Stimulated activated CD4-positive, alpha-beta T cell treated with anti-CD3 and anti-CD28 coated beads, Interleukin-4, amount 100 ng/mL, for 1 hour (primary cell): ENCODE measurements at regions not wholly inside any gene's neighbourhood (a gene's known extent, or its start where the extent isn't known, plus 50 kb on each side); places are given as distances from the start of the nearest gene placed in this dataset.

Experiments used
- DNase-seq: peaks from one replicate; pipeline ENCODE4 v3.0.0-alpha.2; 2020

GRCh38 chr12:127414636-127415035, 852.3 kb upstream of the TMEM132C start:
- no peak for DNase-seq

- DNase-seq: no peak
Observed at GRCh38 chr12:127416796-127417195, 850.2 kb upstream of the TMEM132C start.

- DNase-seq: no peak
Observed at GRCh38 chr12:127419111-127419510, 847.9 kb upstream of the TMEM132C start.

GRCh38 chr12:127421614-127422013, 845.4 kb upstream of the TMEM132C start:
- DNase-seq: no peak

DNA sequence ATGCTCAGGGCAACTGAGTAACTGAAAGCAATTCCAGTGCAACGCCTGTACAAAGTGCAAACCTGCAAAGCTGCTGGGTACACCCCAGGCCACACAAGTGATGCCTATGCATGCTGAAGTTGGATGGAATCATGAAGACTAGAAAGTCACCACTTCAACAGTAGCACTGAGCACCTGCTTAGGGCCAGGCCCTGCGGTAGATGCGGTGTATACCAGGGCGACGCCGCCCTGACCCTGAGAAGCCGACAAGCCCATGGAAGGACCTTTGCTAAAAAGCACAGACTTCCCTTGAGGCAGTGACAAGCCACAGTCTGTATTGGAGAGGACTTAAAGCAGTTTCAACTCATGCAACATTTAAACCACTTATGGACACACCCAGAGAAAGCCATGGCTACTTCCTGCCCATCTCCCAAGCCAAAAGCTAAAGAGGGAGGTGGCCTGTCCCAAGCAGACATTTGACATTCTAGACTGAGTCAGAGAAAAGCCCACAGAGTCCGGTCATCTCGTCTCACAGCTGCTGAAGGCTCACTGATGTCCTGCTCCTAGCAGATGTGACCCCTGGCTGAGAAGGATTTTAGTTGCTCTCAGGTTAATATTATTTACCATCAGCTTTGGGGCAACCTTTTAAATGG, 843.9 kb upstream of the TMEM132C start:
- DNase-seq: no peak

DNA sequence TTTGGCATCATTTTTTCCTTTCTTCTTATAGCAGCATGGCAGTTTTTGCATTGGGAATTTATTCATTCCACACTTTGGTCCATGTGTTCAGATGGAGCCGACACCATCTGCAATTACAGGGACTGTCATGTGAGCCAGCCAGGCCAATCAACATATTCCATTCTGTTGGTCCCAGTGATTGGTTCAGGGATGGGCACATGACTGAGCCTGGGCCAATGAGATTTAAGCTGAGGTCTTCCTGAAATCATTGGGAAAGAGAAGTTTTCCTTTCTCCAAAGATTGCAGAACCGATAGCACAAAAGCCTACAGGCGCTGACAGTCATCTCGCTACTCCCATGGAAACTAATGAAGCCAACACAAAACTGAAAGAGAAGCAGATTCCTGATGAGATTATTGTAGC, 841.5 kb upstream of the TMEM132C start:
- DNase-seq: no peak

- no peak for DNase-seq
Observed at GRCh38 chr12:127428420-127428819, 838.5 kb upstream of the TMEM132C start.

- DNase-seq: no peak
Observed at GRCh38 chr12:127429551-127430285, 837.3 kb upstream of the TMEM132C start.

GRCh38 chr12:127430401-127430800, 836.6 kb upstream of the TMEM132C start:
- DNase-seq: no peak

DNA sequence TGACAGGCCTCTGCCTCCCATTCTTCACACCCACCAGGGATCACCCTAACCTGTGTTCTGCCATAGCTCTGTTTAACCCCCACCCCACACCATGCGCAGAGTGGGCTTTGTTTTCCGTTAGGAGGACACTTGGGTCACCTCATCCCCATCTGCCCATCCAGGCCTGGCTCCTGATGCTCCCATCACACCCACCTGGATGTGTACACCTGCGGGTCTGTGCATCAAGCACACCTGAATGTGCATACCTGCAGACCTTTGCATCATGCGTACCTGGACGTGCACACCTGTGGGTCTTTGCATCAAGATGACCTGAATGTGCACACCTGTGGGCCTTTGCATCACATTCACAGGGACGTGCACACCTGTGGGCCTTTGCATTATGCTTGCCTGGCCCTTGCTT, 835.8 kb upstream of the TMEM132C start:
- DNase-seq: no peak

- no peak for DNase-seq
Observed at GRCh38 chr12:127431594-127431993, 835.4 kb upstream of the TMEM132C start.

- DNase-seq: no peak
Observed at GRCh38 chr12:127435439-127435838, 831.5 kb upstream of the TMEM132C start.

DNA sequence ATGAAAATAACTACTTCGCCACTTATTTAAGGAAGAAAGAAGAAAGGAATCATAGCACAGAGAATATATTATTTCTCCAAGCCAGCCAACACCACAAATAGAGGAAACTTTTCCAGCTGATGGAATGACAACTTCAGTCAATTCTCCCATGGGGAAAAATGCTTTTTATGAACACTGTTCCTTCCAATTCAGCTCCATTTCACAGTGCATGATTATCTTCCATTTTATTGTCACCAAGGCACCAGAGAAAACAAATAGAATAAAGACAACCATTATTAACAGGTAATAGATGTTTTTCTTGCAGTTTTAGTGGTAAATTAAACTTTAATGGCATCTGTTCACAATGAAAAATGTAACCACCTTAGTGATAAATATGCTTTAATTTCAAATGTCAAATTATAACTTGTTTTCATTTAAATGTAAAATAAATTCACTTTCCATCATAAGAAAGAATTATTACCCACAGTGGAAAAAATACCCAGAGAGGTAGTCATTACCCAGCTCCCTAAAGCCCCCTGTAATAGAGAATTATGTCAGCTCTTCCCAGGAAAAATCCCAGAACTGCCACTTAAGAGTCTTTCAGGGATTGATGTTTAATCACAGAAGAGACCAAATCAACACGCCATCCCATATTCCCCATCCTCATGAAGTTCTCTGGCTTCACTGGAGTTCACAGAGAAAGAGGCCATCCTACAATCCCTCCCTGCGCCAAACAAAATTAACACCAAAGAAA, 828.3 kb upstream of the TMEM132C start:
- no peak for DNase-seq

GRCh38 chr12:127445581-127446139, 821.3 kb upstream of the TMEM132C start:
- no peak for DNase-seq

GRCh38 chr12:127448906-127449305, 818.1 kb upstream of the TMEM132C start:
- no peak for DNase-seq

DNA sequence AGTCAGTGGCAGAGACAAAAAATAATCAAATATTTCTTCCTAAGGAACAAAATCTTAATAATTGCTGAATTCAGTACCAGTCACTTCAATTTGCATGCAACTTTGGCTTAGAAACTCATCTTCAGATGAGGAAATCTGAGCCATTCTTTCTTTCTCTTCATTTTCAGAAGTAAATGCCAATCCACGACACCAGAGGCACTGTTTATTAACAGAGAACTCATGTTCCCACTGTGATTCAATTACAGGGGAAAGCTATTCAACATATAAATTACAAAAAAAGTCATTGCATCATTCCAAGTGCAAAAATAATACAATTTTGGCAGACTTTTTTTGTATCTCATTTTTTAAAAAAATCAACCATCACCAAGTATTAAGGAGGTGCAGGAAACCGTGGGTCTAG, 816.1 kb upstream of the TMEM132C start:
- DNase-seq: no peak

DNA sequence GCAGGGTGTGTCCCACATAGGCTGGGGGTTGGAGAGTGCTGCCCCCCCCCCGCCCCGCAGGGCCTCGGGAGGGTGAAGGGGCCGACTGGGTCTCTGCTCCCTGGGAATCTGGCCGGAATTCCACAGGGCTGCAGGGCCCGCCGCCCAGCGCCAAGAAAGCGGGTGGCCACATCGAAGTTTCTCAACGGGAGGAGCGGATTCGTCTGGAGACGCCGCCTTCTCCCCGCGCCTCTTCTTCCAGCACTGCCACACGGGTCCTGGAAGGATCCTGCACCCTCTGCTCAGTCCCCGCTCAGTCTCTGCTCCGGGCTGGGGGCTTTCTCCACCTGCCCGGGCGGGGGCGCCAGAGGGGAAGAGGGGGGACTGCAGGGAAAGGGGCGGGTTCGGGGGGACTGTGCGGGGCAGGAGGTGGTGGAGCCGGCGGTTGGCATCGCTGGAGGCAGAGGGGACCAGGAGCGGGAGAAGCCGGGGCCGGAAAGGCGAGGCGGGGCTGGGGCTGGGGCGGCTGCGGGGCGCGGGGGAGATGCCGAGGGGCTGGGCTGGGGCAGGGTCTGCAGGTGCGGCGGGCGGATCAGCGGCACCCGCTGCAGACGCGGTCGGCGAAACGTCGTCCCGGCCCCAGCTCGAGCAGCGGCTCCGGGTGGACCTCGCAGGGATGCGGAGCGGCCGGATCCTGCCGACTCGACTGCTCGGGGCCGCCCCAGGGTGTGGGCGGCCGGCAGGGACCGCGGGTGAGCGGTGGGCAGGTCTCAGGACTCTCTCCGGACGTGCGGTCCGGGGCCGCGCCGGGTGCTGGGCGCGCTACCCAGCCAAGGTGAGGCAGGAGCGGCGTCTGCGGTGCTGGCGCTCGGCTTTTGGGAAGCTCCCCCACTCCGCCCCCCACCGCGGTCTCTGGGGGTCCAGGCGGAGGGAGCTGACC, 811.4 kb upstream of the TMEM132C start:
- no peak for DNase-seq

DNA sequence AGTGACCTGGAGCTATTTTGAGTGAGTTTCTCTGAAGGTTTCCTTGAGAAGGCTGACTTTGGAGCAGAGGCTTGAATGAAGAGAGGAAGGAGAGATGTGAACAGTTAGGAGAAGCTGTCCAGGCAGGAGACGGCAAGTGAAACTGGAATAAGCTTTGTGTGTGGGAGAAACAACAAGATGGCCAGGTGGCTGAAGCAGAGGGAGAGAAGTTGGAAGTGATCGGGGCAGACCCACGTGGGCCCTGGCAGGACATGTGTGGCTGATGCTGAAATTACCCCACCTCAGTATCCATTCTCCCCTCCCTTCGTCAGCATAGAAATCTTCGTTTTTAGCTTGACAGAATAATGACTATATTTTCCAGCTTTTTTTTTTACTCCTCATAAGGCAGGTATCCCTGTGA, 809.2 kb upstream of the TMEM132C start:
- DNase-seq: no peak

DNA sequence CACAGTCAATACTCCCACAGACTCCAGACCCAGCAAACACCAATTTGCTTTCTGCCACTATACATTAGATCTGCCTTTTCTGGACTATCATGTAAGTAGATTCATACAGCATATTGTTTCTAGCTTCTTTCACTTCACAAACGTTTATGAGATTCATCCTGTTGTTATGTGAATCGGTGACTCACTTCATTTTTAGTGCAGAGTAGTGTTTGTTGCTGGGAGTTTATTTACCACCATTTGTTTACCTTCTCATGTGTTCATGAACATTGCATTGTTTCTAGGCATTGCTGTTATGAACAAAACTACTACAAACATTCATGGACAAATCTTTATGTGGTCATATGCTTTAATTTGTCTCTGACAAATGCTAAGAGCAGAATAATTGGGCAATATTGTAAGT, 807.8 kb upstream of the TMEM132C start:
- no peak for DNase-seq

DNA sequence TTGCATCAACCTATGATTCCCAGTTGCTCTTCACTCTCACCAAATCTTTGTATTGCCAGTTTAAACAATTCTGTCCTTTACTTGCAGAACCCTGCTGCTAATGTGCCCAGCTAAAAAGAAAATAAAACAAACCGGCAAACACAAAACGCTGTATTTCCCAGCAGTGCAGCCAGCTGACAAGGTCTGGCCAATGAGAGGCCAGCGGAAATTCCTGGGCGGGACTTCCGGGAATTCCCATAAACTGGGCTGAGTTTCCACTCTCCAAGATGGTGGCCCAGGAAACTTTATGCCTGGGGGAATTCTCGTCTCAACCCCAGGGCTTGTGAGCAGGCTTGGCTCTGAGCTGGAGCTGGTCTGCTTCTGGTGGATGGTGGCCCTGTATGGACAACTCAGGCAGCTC, 807.3 kb upstream of the TMEM132C start:
- DNase-seq: no peak

DNA sequence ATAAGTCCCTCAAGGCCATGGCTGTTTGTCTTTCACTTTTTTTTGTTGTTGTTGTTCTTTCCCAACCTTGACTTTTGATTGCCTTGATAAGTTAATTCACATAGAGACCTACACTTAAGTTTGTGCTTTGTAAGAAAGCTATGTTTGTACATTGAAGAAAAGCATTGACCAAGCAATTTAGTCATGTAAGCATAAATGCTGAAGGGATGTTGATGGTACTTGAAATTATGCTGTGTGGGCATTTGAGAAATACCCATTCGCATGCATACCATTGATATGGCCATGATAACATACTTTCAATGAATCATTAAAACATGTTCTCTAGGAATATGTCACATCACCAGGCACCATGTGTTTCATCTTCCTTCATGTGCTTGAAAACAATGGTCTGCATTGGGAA, 803.7 kb upstream of the TMEM132C start:
- DNase-seq: no peak

DNA sequence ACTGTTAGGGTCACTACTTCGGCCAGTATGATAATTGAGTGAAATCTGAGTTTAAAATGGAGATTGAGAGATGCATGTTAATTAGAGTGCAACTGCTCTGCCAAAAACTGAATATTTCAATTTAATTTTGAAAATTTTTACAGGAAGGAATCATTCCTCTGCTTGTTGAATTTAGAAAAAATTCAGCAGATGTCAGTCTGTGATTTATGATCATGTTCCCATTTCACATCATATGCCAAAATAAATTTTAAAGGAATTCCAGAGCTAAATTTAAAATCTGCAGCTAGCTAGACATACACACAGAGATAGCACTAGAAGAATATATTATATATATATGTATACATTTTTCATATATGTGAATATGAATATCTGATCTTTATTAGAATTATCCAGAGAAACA, 797.6 kb upstream of the TMEM132C start:
- DNase-seq: no peak

DNA sequence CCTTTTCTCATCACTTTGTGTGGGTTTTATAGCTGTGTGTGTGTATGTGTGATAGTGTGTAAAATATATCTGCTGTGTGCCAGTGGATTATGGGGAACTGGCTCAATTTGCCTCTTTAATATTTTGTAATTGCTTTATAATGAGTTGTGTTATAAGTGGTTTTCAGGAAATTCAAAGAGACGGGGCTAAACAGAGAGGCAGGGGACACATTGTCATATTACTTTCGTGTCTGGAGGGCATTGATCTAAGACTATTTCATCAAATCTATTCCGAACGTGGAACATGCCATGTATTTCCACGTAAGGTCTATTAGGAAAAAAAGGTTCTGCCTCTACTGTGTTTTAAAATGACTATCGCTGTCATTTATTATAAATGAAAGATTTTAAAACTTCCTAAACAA, 793.2 kb upstream of the TMEM132C start:
- DNase-seq: no peak
